ENCODE measurements at regions not wholly inside any gene's neighbourhood (a gene's known extent, or its start where the extent isn't known, plus 50 kb on each side); places are given as distances from the start of the nearest gene placed in this dataset.

DNA sequence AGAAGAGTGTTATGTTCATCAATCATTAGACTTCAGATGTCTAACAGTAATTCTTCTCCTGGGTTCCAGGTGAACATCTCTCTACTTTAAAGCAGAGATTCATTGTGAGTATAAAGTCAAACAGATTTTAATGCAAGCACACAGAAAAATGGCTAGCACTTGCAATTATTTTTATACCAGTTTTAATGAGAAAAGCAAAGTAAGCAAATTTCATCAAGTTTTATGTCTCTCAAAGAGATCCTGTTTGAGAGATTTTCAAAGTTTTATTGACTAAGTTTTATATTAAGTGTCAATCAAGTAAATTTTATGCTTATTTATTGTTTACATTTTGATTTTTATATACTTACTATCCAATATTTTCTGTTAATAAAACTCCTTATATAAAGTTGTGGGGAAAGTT, 1628.5 kb downstream of the HACE1 start:
- TF ChIP-seq GATA2 (IDR thresholded peaks at IDR 0.05; ENCODE audit: low read depth, low read length) (no peak), GATA3 (IDR thresholded peaks at IDR 0.05; ENCODE audit: low read depth, low read length) (no peak)

Measured in SH-SY5Y (cell line).